Astrocyte (in vitro differentiated cells and primary cell): ENCODE measurements at regions not wholly inside any gene's neighbourhood (a gene's known extent, or its start where the extent isn't known, plus 50 kb on each side); places are given as distances from the start of the nearest gene placed in this dataset.
A peak's percentile ranks its signal among the peaks of the same experiment; 100 is the strongest.
"Not testable (repeated sequence)": the region's sequence is repeated elsewhere in the genome, so short reads cannot be mapped to it uniquely, and the experiment has no call there.

ENCODE experiments used
- DNase-seq: peaks from one replicate; pipeline ENCODE4 v3.0.0-alpha.2; 2010; ENCODE audit warnings: low read depth
- FAIRE-seq: peaks from 2 replicates; lab custom pipeline; 2011; peaks lifted over from hg19 to GRCh38; lab: Jason Lieb, UNC
- H2AFZ ChIP-seq: 2 replicates; pipeline ENCODE4 v1.6.0; 2012; ENCODE audit warnings: low read depth, low read length, inconsistent platforms
- H3K27ac ChIP-seq: 2 replicates; pipeline ENCODE4 v1.5.1; 2011; ENCODE audit warnings: low read depth, low read length, inconsistent platforms
- H3K27me3 ChIP-seq: 2 replicates; pipeline ENCODE4 v1.6.0; 2011; ENCODE audit warnings: low read length, inconsistent platforms; ENCODE audit not compliant: insufficient read depth
- H3K36me3 ChIP-seq: 2 replicates; pipeline ENCODE4 v1.5.1; 2011; ENCODE audit warnings: low read length, inconsistent platforms; ENCODE audit not compliant: insufficient read depth
- H3K4me1 ChIP-seq: 2 replicates; pipeline ENCODE4 v1.5.1; 2011; ENCODE audit warnings: low read length, inconsistent platforms; ENCODE audit not compliant: insufficient read depth
- H3K4me2 ChIP-seq: 2 replicates; pipeline ENCODE4 v1.6.0; 2012; ENCODE audit warnings: low read length, inconsistent platforms
- H3K4me3 ChIP-seq: 2 replicates; pipeline ENCODE4 v1.5.1; 2011; ENCODE audit warnings: low read depth, mild to moderate bottlenecking, low read length, inconsistent platforms; ENCODE audit not compliant: insufficient read depth
- H3K79me2 ChIP-seq: 2 replicates; pipeline ENCODE4 v1.6.0; 2012; ENCODE audit warnings: mild to moderate bottlenecking, low read length, inconsistent platforms; ENCODE audit not compliant: insufficient read depth
- H3K9ac ChIP-seq: 2 replicates; pipeline ENCODE4 v1.6.0; 2012; ENCODE audit warnings: mild to moderate bottlenecking, low read length, inconsistent platforms
- H3K9me3 ChIP-seq: 2 replicates; pipeline ENCODE4 v1.5.1; 2012; ENCODE audit warnings: low read depth, mild to moderate bottlenecking, low read length, inconsistent platforms; ENCODE audit not compliant: insufficient read depth
- H4K20me1 ChIP-seq: 2 replicates; pipeline ENCODE4 v1.6.0; 2012; ENCODE audit warnings: low read length, inconsistent platforms; ENCODE audit not compliant: insufficient read depth
- H3K27ac Mint-ChIP-seq: one replicate; pipeline ENCODE4 v1.8.0; 2021; ENCODE audit warnings: mild to moderate bottlenecking, mixed read lengths; ENCODE audit not compliant: unreplicated experiment
- H3K27me3 Mint-ChIP-seq: one replicate; pipeline ENCODE4 v1.8.0; 2021; ENCODE audit warnings: low read depth, mixed read lengths; ENCODE audit not compliant: unreplicated experiment
- H3K36me3 Mint-ChIP-seq: one replicate; pipeline ENCODE4 v1.8.0; 2021; ENCODE audit warnings: low read depth, mixed read lengths; ENCODE audit not compliant: unreplicated experiment
- H3K4me1 Mint-ChIP-seq: one replicate; pipeline ENCODE4 v1.8.0; 2021; ENCODE audit warnings: low read depth, mixed read lengths; ENCODE audit not compliant: unreplicated experiment
- H3K4me3 Mint-ChIP-seq: one replicate; pipeline ENCODE4 v1.8.0; 2021; ENCODE audit warnings: mild to moderate bottlenecking, moderate library complexity, mixed read lengths; ENCODE audit not compliant: unreplicated experiment
- H3K9me3 Mint-ChIP-seq: one replicate; pipeline ENCODE4 v1.8.0; 2021; ENCODE audit warnings: mild to moderate bottlenecking, mixed read lengths; ENCODE audit not compliant: unreplicated experiment
- CTCF ChIP-seq: IDR thresholded peaks from 2 replicates; pipeline ENCODE4 v1.5.1; 2011; ENCODE audit warnings: low read depth, mild to moderate bottlenecking, inconsistent platforms, low read length, moderate library complexity; ENCODE audit not compliant: insufficient read depth
- EZH2 ChIP-seq: IDR thresholded peaks from 2 replicates; pipeline ENCODE4 v1.6.1; 2012; ENCODE audit warnings: mild to moderate bottlenecking, low read length, inconsistent platforms; ENCODE audit not compliant: insufficient read depth

- Histone ChIP-seq H3K4me1 (no peaks in the 10 kb centered on the region), H3K9me3 (no peaks in the 10 kb centered on the region), H3K4me3 (no peak overlapping the region), H2AFZ (no peak overlapping the region), H4K20me1 (no peaks in the 10 kb centered on the region), H3K79me2 (no peaks in the 10 kb centered on the region), H3K9ac (no peak overlapping the region), H3K4me2 (no peak overlapping the region), H3K36me3 (no peaks in the 10 kb centered on the region), H3K27me3 (no peaks in the 10 kb centered on the region), H3K27ac (no peak overlapping the region)
- DNase-seq (no peak), FAIRE-seq (peak; percentile 95)
- peaks cover 3% of the 10 kb centered on the region for H3K9me3 Mint-ChIP-seq
- H3K4me1 Mint-ChIP-seq, result no peaks in the 10 kb centered on the region
- TF ChIP-seq EZH2 (no peak), CTCF (no peak)
- no peak overlapping the region for H3K4me3 Mint-ChIP-seq
- H3K36me3 Mint-ChIP-seq, result no peaks in the 10 kb centered on the region
- H3K27ac Mint-ChIP-seq, result no peak overlapping the region
- no peaks in the 10 kb centered on the region for H3K27me3 Mint-ChIP-seq
Measured at GRCh38 chrX:46234775-46235174, 310.4 kb downstream of the ZNF674 start.

- H3K27me3 Mint-ChIP-seq, result no peaks in the 10 kb centered on the region
- no peak overlapping the region for H3K27ac Mint-ChIP-seq
- TF ChIP-seq EZH2 (no peak), CTCF (no peak)
- H3K27me3 ChIP-seq, result no peaks in the 10 kb centered on the region
- no peaks in the 10 kb centered on the region for H3K79me2 ChIP-seq
- no peaks in the 10 kb centered on the region for H3K36me3 ChIP-seq
- DNase-seq (no peak), FAIRE-seq (no peak)
- no peaks in the 10 kb centered on the region for H3K4me1 ChIP-seq
- H3K4me3 Mint-ChIP-seq, result no peak overlapping the region
- no peaks in the 10 kb centered on the region for H3K4me1 Mint-ChIP-seq
- no peak overlapping the region for H3K4me2 ChIP-seq
- no peak overlapping the region for H3K9ac ChIP-seq
- H4K20me1 ChIP-seq, result no peaks in the 10 kb centered on the region
- H3K4me3 ChIP-seq, result no peak overlapping the region
- no peaks in the 10 kb centered on the region for H3K9me3 ChIP-seq
- no peak overlapping the region for H3K27ac ChIP-seq
- peaks cover 3% of the 10 kb centered on the region for H3K9me3 Mint-ChIP-seq
- H3K36me3 Mint-ChIP-seq, result no peaks in the 10 kb centered on the region
- H2AFZ ChIP-seq, result no peak overlapping the region
Measured at GRCh38 chrX:46228389-46228788, 316.8 kb downstream of the ZNF674 start.

GRCh38 chrX:46226422-46226821, 318.8 kb downstream of the ZNF674 start:
- Histone ChIP-seq H3K4me3 (no peak overlapping the region), H3K4me2 (no peak overlapping the region), H3K79me2 (no peaks in the 10 kb centered on the region), H3K9me3 (no peaks in the 10 kb centered on the region), H3K4me1 (no peaks in the 10 kb centered on the region), H3K27ac (no peak overlapping the region), H3K36me3 (no peaks in the 10 kb centered on the region), H3K27me3 (no peaks in the 10 kb centered on the region), H4K20me1 (no peaks in the 10 kb centered on the region), H2AFZ (no peak overlapping the region), H3K9ac (no peak overlapping the region)
- no peak overlapping the region for H3K27ac Mint-ChIP-seq
- H3K27me3 Mint-ChIP-seq, result no peaks in the 10 kb centered on the region
- no peaks in the 10 kb centered on the region for H3K36me3 Mint-ChIP-seq
- H3K4me1 Mint-ChIP-seq, result no peaks in the 10 kb centered on the region
- H3K4me3 Mint-ChIP-seq, result no peak overlapping the region
- DNase-seq (no peak), FAIRE-seq (peak; percentile 64)
- TF ChIP-seq EZH2, result no peak
- TF ChIP-seq CTCF, result no peak
- H3K9me3 Mint-ChIP-seq, result peaks cover 3% of the 10 kb centered on the region

GRCh38 chrX:46223499-46223898, 321.7 kb downstream of the ZNF674 start:
- not testable (repeated sequence) for H3K4me3 Mint-ChIP-seq, H3K9me3 Mint-ChIP-seq

More at GRCh38 chrX:46223499-46223898, 321.7 kb downstream of the ZNF674 start:
- not testable (repeated sequence) for H3K36me3 Mint-ChIP-seq, H3K9me3 ChIP-seq, DNase-seq, H3K36me3 ChIP-seq, H3K4me1 ChIP-seq, H3K27ac Mint-ChIP-seq, H4K20me1 ChIP-seq, H3K27me3 ChIP-seq, H3K4me3 ChIP-seq, H3K79me2 ChIP-seq, H3K27ac ChIP-seq, H3K4me1 Mint-ChIP-seq, H2AFZ ChIP-seq, H3K4me2 ChIP-seq, H3K9ac ChIP-seq, H3K27me3 Mint-ChIP-seq
- peak; percentile 95 for FAIRE-seq
